Calu3 (cell line): ENCODE measurements at regions not wholly inside any gene's neighbourhood (a gene's known extent, or its start where the extent isn't known, plus 50 kb on each side); places are given as distances from the start of the nearest gene placed in this dataset.

Source experiments
- BruUV-seq: library from RNA; stranded (reverse); fragments of 400-500 nt; replicated peaks from 2 replicates; lab custom pipeline; 2021; lab: Mats Ljungman, UMichigan
- CTCF ChIA-PET: fragments of 300-600 bp; sonication (Branson Sonifier 250); formaldehyde crosslinking; loops from one replicate; lab custom pipeline; 2022; ENCODE audit warnings: antibody characterized with exemption; lab: Charles Lee
- DNase-seq: peaks from one replicate; pipeline ENCODE4 v3.0.0; 2022
- H3K27ac Mint-ChIP-seq: one replicate; pipeline ENCODE4 v1.8.0; 2022; ENCODE audit warnings: mixed read lengths; ENCODE audit not compliant: unreplicated experiment
- H3K27me3 Mint-ChIP-seq: one replicate; pipeline ENCODE4 v1.8.0; 2022; ENCODE audit warnings: mixed read lengths; ENCODE audit not compliant: unreplicated experiment
- H3K36me3 Mint-ChIP-seq: one replicate; pipeline ENCODE4 v1.8.0; 2022; ENCODE audit warnings: mild to moderate bottlenecking, moderate library complexity, mixed read lengths; ENCODE audit not compliant: insufficient read depth, unreplicated experiment
- H3K4me1 Mint-ChIP-seq: one replicate; pipeline ENCODE4 v1.8.0; 2022; ENCODE audit warnings: mild to moderate bottlenecking, low read depth, mixed read lengths; ENCODE audit not compliant: unreplicated experiment
- H3K4me3 Mint-ChIP-seq: one replicate; pipeline ENCODE4 v1.8.0; 2022; ENCODE audit warnings: mild to moderate bottlenecking, low read depth, moderate library complexity, mixed read lengths; ENCODE audit not compliant: unreplicated experiment
- H3K9me3 Mint-ChIP-seq: one replicate; pipeline ENCODE4 v1.8.0; 2022; ENCODE audit warnings: low read depth, mixed read lengths; ENCODE audit not compliant: unreplicated experiment
- intact Hi-C: fragments of 100-400 bp; cut with micrococcal nuclease; formaldehyde crosslinking; loops from one replicate; pipeline ENCODE4 v1.10.0; 2022; ENCODE audit not compliant: unreplicated experiment
- TF ChIP-seq, protein P1 (sequence below): fragments of 200-600 bp; IDR thresholded peaks from one replicate; pipeline ENCODE4 v1.8.0; 2022; ENCODE audit warnings: antibody characterized with exemption; ENCODE audit not compliant: unreplicated experiment

DNA sequence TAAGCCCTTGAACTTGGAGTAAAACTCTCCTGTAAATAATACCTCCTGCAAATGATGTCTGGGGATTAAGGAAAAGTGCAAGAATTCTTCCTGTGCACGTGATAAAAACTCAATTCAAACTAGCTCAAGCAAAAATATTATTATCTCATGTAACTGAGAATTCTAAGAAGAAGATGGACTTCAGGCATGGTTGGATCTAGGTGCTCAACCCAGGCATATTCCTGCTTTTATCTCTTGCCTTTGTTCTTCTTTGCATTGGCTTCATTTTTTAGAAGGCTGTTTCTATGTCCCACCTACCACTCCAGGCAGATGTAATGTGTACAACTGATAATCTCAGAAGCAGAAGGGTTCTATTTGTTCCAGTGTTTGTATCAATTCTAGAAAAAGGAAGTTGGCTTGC lies 95.8 kb downstream of the DACT2 start:
- no peak for DNase-seq
- Mint-ChIP-seq H3K27me3 (peaks cover 85% of the 10 kb centered on the region), H3K9me3 (no peaks in the 10 kb centered on the region), H3K4me3 (no peak overlapping the region), H3K36me3 (no peaks in the 10 kb centered on the region), H3K4me1 (no peaks in the 10 kb centered on the region), H3K27ac (no peak overlapping the region)
- TF ChIP-seq, protein P1, sequence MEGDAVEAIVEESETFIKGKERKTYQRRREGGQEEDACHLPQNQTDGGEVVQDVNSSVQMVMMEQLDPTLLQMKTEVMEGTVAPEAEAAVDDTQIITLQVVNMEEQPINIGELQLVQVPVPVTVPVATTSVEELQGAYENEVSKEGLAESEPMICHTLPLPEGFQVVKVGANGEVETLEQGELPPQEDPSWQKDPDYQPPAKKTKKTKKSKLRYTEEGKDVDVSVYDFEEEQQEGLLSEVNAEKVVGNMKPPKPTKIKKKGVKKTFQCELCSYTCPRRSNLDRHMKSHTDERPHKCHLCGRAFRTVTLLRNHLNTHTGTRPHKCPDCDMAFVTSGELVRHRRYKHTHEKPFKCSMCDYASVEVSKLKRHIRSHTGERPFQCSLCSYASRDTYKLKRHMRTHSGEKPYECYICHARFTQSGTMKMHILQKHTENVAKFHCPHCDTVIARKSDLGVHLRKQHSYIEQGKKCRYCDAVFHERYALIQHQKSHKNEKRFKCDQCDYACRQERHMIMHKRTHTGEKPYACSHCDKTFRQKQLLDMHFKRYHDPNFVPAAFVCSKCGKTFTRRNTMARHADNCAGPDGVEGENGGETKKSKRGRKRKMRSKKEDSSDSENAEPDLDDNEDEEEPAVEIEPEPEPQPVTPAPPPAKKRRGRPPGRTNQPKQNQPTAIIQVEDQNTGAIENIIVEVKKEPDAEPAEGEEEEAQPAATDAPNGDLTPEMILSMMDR, result no peak
- CTCF ChIA-PET, result no interaction called here
- BruUV-seq, result no TSS peak
- intact Hi-C loops, result no loop called here

DNA sequence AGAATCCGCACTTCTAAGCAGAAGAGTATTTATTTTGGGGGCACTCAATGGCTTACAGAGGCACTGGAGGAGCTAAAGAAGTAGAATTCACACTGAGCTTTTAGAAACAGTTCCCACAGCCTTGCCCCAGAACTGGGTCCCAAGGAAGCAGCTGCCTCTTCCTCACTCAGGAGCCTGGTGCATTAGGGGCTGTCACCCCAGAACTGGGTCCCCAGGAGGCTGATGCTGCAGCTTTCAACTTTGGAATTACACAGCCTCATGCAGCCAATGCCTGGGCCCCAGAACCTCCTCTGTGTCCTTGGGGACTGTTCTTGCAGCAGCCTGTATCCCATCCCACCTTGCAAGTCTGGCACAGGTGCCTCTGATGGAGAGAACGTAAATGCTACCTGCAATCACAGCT lies 96.4 kb downstream of the DACT2 start:
- DNase-seq, result no peak
- H3K4me1 Mint-ChIP-seq, result no peaks in the 10 kb centered on the region
- intact Hi-C loops, result no loop called here
- H3K27ac Mint-ChIP-seq, result no peak overlapping the region
- no TSS peak for BruUV-seq
- H3K4me3 Mint-ChIP-seq, result no peak overlapping the region
- no peaks in the 10 kb centered on the region for H3K9me3 Mint-ChIP-seq
- H3K27me3 Mint-ChIP-seq, result peaks cover 89% of the 10 kb centered on the region
- CTCF ChIA-PET, result no interaction called here
- TF ChIP-seq, protein P1, result no peak
- no peaks in the 10 kb centered on the region for H3K36me3 Mint-ChIP-seq

- no TSS peak for BruUV-seq
- intact Hi-C loops, result no loop called here
- no peak for DNase-seq
- no peak overlapping the region for H3K4me3 Mint-ChIP-seq
- TF ChIP-seq, protein P1, result no peak
- no peaks in the 10 kb centered on the region for H3K4me1 Mint-ChIP-seq
- H3K27me3 Mint-ChIP-seq, result peaks cover 95% of the 10 kb centered on the region
- H3K36me3 Mint-ChIP-seq, result no peaks in the 10 kb centered on the region
- no peaks in the 10 kb centered on the region for H3K9me3 Mint-ChIP-seq
- CTCF ChIA-PET, result no interaction called here
- H3K27ac Mint-ChIP-seq, result no peak overlapping the region
Measured at GRCh38 chr6:168222115-168223043, 97.2 kb downstream of the DACT2 start.

- no peaks in the 10 kb centered on the region for H3K36me3 Mint-ChIP-seq
- peaks cover 95% of the 10 kb centered on the region for H3K27me3 Mint-ChIP-seq
- DNase-seq, result no peak
- H3K4me1 Mint-ChIP-seq, result no peaks in the 10 kb centered on the region
- BruUV-seq, result no TSS peak
- TF ChIP-seq, protein P1, result no peak
- no peak overlapping the region for H3K4me3 Mint-ChIP-seq
- intact Hi-C loops, result no loop called here
- CTCF ChIA-PET, result no interaction called here
- no peak overlapping the region for H3K27ac Mint-ChIP-seq
- no peaks in the 10 kb centered on the region for H3K9me3 Mint-ChIP-seq
Measured at GRCh38 chr6:168221497-168222079, 98.0 kb downstream of the DACT2 start.
